ENCODE measurements at regions not wholly inside any gene's neighbourhood (a gene's known extent, or its start where the extent isn't known, plus 50 kb on each side); places are given as distances from the start of the nearest gene placed in this dataset.

GRCh38 chr4:11132478-11132877 is 296.2 kb downstream of the HS3ST1 start:
- TF ChIP-seq CTCF (IDR thresholded peaks at IDR 0.05; ENCODE audit: borderline replicate concordance, extremely low read depth, low read length, poor library complexity, severe bottlenecking) (no peak), EZH2 (IDR thresholded peaks at IDR 0.05; ENCODE audit: borderline replicate concordance, low read depth, low read length, severe bottlenecking) (no peak)

Measured in DND-41 (cell line).